ENCODE measurements at regions not wholly inside any gene's neighbourhood (a gene's known extent, or its start where the extent isn't known, plus 50 kb on each side); places are given as distances from the start of the nearest gene placed in this dataset.
A peak's percentile ranks its signal among the peaks of the same experiment; 100 is the strongest.

GRCh38 chr1:108082738-108083562 is 117.2 kb downstream of the SLC25A24 start:
- DNase-seq (ENCODE audit: low read depth), result peak; percentile 67

- peak; percentile 66 for DNase-seq (ENCODE audit: low read depth)
Observed at GRCh38 chr1:108082001-108082400, 117.0 kb upstream of the VAV3 start.

- no peak for DNase-seq (ENCODE audit: low read depth)
Observed at GRCh38 chr1:108080448-108080847, 115.5 kb upstream of the VAV3 start.

GRCh38 chr1:108079440-108080025 is 114.6 kb upstream of the VAV3 start:
- DNase-seq (ENCODE audit: low read depth), result no peak

GRCh38 chr1:108077991-108078390 is 113.0 kb upstream of the VAV3 start:
- no peak for DNase-seq (ENCODE audit: low read depth)

GRCh38 chr1:108075055-108075454 is 110.1 kb upstream of the VAV3 start:
- no peak for DNase-seq (ENCODE audit: low read depth)

- DNase-seq (ENCODE audit: low read depth), result no peak
Observed at GRCh38 chr1:108072776-108073175, 107.8 kb upstream of the VAV3 start.

GRCh38 chr1:108072212-108072611 is 107.2 kb upstream of the VAV3 start:
- no peak for DNase-seq (ENCODE audit: low read depth)

GRCh38 chr1:108071601-108072000 is 106.6 kb upstream of the VAV3 start:
- DNase-seq (ENCODE audit: low read depth), result no peak

GRCh38 chr1:108070662-108071061 is 105.7 kb upstream of the VAV3 start:
- DNase-seq (ENCODE audit: low read depth), result no peak

GRCh38 chr1:108067884-108068540 is 103.0 kb upstream of the VAV3 start:
- DNase-seq (ENCODE audit: low read depth), result peak; percentile 61

- no peak for DNase-seq (ENCODE audit: low read depth)
Observed at GRCh38 chr1:108066808-108067207, 101.8 kb upstream of the VAV3 start.

GRCh38 chr1:108064255-108064654 is 99.3 kb upstream of the VAV3 start:
- DNase-seq (ENCODE audit: low read depth), result no peak

- peak; percentile 74 for DNase-seq (ENCODE audit: low read depth)
Observed at GRCh38 chr1:108063703-108064102, 98.7 kb upstream of the VAV3 start.

- no peak for DNase-seq (ENCODE audit: low read depth)
Observed at GRCh38 chr1:108059945-108060344, 95.0 kb upstream of the VAV3 start.

- DNase-seq (ENCODE audit: low read depth), result peak; percentile 77
Observed at GRCh38 chr1:108057541-108057940, 92.6 kb upstream of the VAV3 start.

- no peak for DNase-seq (ENCODE audit: low read depth)
Observed at GRCh38 chr1:108056436-108056990, 91.5 kb upstream of the VAV3 start.

GRCh38 chr1:108055387-108055786 is 90.4 kb upstream of the VAV3 start:
- no peak for DNase-seq (ENCODE audit: low read depth)

GRCh38 chr1:108054396-108054795 is 89.4 kb upstream of the VAV3 start:
- DNase-seq (ENCODE audit: low read depth), result no peak

GRCh38 chr1:108053270-108054013 is 88.5 kb upstream of the VAV3 start:
- DNase-seq (ENCODE audit: low read depth), result peak; percentile 83

- no peak for DNase-seq (ENCODE audit: low read depth)
Observed at GRCh38 chr1:108051631-108052377, 86.8 kb upstream of the VAV3 start.

Data from HT1080 (cell line).